MM.1S (cell line): ENCODE measurements at regions not wholly inside any gene's neighbourhood (a gene's known extent, or its start where the extent isn't known, plus 50 kb on each side); places are given as distances from the start of the nearest gene placed in this dataset.

Experiments
- DNase-seq: peaks from one replicate; pipeline ENCODE4 v3.0.0-alpha.2; 2015
- H2AFZ ChIP-seq: fragments of 300-600 bp; sonication (generic); 2 replicates; pipeline ENCODE4 v1.6.0; 2016; ENCODE audit warnings: antibody characterized with exemption, low read length
- H3F3A ChIP-seq: fragments of 300-600 bp; sonication (generic); 2 replicates; pipeline ENCODE4 v1.6.1; 2016; ENCODE audit warnings: mild to moderate bottlenecking, antibody characterized with exemption, low read length, moderate library complexity, mixed read lengths; ENCODE audit not compliant: insufficient read depth
- H3K27ac ChIP-seq: fragments of 300-600 bp; sonication (generic); 2 replicates; pipeline ENCODE4 v1.5.1; 2016; ENCODE audit warnings: mild to moderate bottlenecking, low read length
- H3K27me3 ChIP-seq: fragments of 300-600 bp; sonication (generic); replicated peaks from 2 replicates; pipeline ENCODE4 v1.6.0; 2016; ENCODE audit warnings: low read length; ENCODE audit not compliant: insufficient read depth
- H3K36me3 ChIP-seq: fragments of 300-600 bp; sonication (generic); replicated peaks from 2 replicates; pipeline ENCODE4 v1.6.1; 2016; ENCODE audit warnings: mild to moderate bottlenecking, low read length, mixed read lengths; ENCODE audit not compliant: insufficient read depth
- H3K4me1 ChIP-seq: fragments of 300-600 bp; sonication (generic); 2 replicates; pipeline ENCODE4 v1.6.1; 2016; ENCODE audit warnings: low read length, mixed read lengths
- H3K4me2 ChIP-seq: fragments of 300-600 bp; sonication (generic); 2 replicates; pipeline ENCODE4 v1.6.0; 2016; ENCODE audit warnings: low read depth, low read length
- H3K4me3 ChIP-seq: fragments of 300-600 bp; sonication (generic); 2 replicates; pipeline ENCODE4 v1.5.1; 2016; ENCODE audit warnings: low read length, mixed read lengths
- H3K79me2 ChIP-seq: fragments of 300-600 bp; sonication (generic); 2 replicates; pipeline ENCODE4 v1.6.1; 2016; ENCODE audit warnings: mixed run types, low read length, mixed read lengths
- H3K9ac ChIP-seq: fragments of 300-600 bp; sonication (generic); 2 replicates; pipeline ENCODE4 v1.6.1; 2016; ENCODE audit warnings: low read length, mixed read lengths
- H3K9me2 ChIP-seq: fragments of 300-600 bp; sonication (generic); replicated peaks from 2 replicates; pipeline ENCODE4 v1.6.1; 2016; ENCODE audit warnings: mild to moderate bottlenecking, low read length, mixed read lengths; ENCODE audit not compliant: insufficient read depth
- H3K9me3 ChIP-seq: fragments of 300-600 bp; sonication (generic); replicated peaks from 2 replicates; pipeline ENCODE4 v1.6.1; 2016; ENCODE audit warnings: mild to moderate bottlenecking, low read length, mixed read lengths; ENCODE audit not compliant: insufficient read depth
- H4K20me1 ChIP-seq: fragments of 300-600 bp; sonication (generic); 2 replicates; pipeline ENCODE4 v1.6.1; 2016; ENCODE audit warnings: mild to moderate bottlenecking, low read length, moderate library complexity, mixed read lengths; ENCODE audit not compliant: insufficient read depth
- CTCF ChIP-seq: fragments of 300-600 bp; sonication (generic); IDR thresholded peaks from 2 replicates; pipeline ENCODE4 v1.5.1; 2016; ENCODE audit warnings: antibody characterized with exemption, low read length, mixed read lengths
- EZH2 ChIP-seq: fragments of 300-600 bp; sonication (generic); optimal IDR thresholded peaks from 2 replicates; pipeline ENCODE3; 2017; ENCODE audit warnings: low read depth, mild to moderate bottlenecking, antibody characterized with exemption, low read length, mixed read lengths
- EZH2phosphoT487 ChIP-seq: fragments of 300-600 bp; sonication (generic); IDR thresholded peaks from 2 replicates; pipeline ENCODE4 v1.6.1; 2018; ENCODE audit warnings: antibody characterized with exemption, low read length

GRCh38 chr9:84174486-84174885 is 166.1 kb downstream of the SLC28A3 start:
- H3K4me2 ChIP-seq, result no peak overlapping the region
- DNase-seq, result no peak
- no peaks in the 10 kb centered on the region for H3K27me3 ChIP-seq
- H3K36me3 ChIP-seq, result no peaks in the 10 kb centered on the region
- H3F3A ChIP-seq, result no peaks in the 10 kb centered on the region
- no peaks in the 10 kb centered on the region for H3K9me2 ChIP-seq
- no peak overlapping the region for H3K9ac ChIP-seq
- TF ChIP-seq EZH2 (no peak), EZH2phosphoT487 (no peak), CTCF (no peak)
- no peaks in the 10 kb centered on the region for H3K9me3 ChIP-seq
- H4K20me1 ChIP-seq, result no peaks in the 10 kb centered on the region
- no peaks in the 10 kb centered on the region for H3K79me2 ChIP-seq
- no peak overlapping the region for H3K4me3 ChIP-seq
- H3K4me1 ChIP-seq, result no peaks in the 10 kb centered on the region
- H2AFZ ChIP-seq, result no peak overlapping the region
- no peak overlapping the region for H3K27ac ChIP-seq

GRCh38 chr9:84177407-84177806 is 163.2 kb downstream of the SLC28A3 start:
- Histone ChIP-seq H3K36me3 (no peaks in the 10 kb centered on the region), H3F3A (no peaks in the 10 kb centered on the region), H3K79me2 (no peaks in the 10 kb centered on the region), H3K9me3 (no peaks in the 10 kb centered on the region), H4K20me1 (no peaks in the 10 kb centered on the region), H3K4me1 (no peaks in the 10 kb centered on the region), H3K9ac (no peak overlapping the region), H2AFZ (no peak overlapping the region), H3K4me2 (no peak overlapping the region), H3K4me3 (no peak overlapping the region), H3K27me3 (no peaks in the 10 kb centered on the region), H3K9me2 (no peaks in the 10 kb centered on the region), H3K27ac (no peak overlapping the region)
- no peak for DNase-seq
- TF ChIP-seq EZH2 (no peak), CTCF (no peak), EZH2phosphoT487 (no peak)

- no peaks in the 10 kb centered on the region for H4K20me1 ChIP-seq
- no peak overlapping the region for H3K9ac ChIP-seq
- no peaks in the 10 kb centered on the region for H3F3A ChIP-seq
- H3K4me3 ChIP-seq, result no peak overlapping the region
- H3K9me2 ChIP-seq, result no peaks in the 10 kb centered on the region
- H3K4me1 ChIP-seq, result no peaks in the 10 kb centered on the region
- no peaks in the 10 kb centered on the region for H3K27me3 ChIP-seq
- H3K27ac ChIP-seq, result no peak overlapping the region
- H3K4me2 ChIP-seq, result no peak overlapping the region
- TF ChIP-seq EZH2phosphoT487 (no peak), CTCF (no peak), EZH2 (no peak)
- H2AFZ ChIP-seq, result no peak overlapping the region
- no peaks in the 10 kb centered on the region for H3K79me2 ChIP-seq
- no peaks in the 10 kb centered on the region for H3K9me3 ChIP-seq
- H3K36me3 ChIP-seq, result no peaks in the 10 kb centered on the region
- no peak for DNase-seq
Measured at GRCh38 chr9:84179531-84179930, 161.0 kb downstream of the SLC28A3 start.
